NCI-H774 (cell line): ENCODE measurements at regions not wholly inside any gene's neighbourhood (a gene's known extent, or its start where the extent isn't known, plus 50 kb on each side); places are given as distances from the start of the nearest gene placed in this dataset.

Experiments
- DNase-seq: peaks from one replicate; lab custom pipeline; 2025; lab: John Stamatoyannopoulos, UW

DNA sequence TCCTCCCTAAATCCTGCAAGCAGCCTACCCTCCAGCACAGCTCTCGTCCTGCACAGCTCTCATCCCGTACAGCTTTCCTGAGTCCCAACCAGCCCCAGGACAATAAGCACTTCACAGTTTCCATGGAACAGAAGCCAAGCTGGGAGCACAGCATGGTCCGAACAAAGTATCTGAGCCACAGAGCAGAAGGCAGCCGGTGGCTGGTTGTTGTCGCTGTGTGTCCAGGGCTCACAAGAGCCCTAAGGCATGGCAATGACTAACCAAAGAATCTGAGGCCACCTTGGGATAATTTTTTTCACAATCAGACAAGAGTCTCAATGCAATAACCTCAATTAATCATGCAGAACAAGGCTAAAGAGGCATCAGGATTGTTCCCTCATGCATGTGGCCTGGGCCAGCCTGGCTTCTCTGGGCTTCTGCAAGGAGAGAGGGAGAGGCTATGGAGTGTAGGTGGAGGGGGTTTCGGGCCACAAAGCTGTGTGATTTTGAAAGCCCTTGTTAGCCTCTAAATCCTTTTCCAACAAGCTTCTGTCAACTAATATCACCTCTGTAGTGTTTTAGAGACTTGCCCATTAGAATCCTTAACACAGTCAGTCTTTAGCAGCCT, 323.4 kb downstream of the PIK3R1 start:
- no peak for DNase-seq

DNA sequence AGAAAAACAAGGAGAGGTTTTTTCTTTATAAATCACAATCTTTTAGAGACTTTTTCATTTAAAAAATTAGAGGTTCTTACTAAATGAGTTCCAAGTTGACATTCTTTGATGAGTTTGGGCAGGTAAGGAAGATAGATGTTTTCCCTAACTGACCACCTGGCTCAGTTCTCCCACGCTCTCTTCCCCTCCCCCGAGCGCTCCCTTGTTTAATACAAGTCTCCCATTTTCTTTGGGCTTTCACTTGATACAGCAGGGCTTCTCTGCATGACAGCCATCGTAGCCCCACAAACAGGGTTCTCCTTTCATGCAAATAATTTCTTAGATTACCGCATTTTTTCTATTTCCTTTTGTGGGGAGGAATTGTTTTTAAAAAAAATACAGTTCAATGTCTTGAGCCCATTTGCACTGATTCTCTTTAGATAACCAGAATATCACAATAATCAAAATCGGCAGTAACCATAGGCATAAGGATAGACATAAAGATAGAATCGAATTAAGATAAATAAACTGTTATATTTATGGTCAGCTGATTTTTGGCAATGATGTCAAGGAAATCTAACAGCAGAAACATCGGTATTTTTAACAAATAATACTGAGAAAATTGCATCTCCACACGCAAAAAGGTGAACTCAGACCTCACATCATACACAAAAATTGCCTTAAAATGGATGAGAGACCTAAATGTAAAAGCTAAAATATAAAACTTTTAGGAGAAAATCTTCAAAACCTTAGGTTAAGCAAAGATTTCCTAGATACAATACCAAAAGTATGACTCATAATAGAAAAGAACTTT, 325.4 kb downstream of the PIK3R1 start:
- no peak for DNase-seq

DNA sequence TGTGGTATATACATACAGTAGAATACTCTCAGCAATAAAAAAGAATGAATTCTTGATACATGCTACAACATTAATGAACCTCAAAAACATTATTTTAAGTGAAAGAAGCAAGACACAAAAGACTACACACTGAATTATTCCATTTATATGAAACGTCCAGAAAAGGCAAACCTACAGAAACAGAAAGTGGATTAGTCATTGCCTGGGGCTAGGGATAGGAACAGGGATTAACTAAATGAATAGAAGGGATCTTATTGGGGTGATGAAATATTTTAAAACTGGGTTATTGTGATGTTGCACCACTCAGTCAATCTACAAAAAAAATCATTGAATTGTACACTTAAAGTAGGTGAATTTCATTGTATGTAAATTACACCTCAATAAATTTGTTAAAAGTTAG, 326.7 kb downstream of the PIK3R1 start:
- no peak for DNase-seq

DNA sequence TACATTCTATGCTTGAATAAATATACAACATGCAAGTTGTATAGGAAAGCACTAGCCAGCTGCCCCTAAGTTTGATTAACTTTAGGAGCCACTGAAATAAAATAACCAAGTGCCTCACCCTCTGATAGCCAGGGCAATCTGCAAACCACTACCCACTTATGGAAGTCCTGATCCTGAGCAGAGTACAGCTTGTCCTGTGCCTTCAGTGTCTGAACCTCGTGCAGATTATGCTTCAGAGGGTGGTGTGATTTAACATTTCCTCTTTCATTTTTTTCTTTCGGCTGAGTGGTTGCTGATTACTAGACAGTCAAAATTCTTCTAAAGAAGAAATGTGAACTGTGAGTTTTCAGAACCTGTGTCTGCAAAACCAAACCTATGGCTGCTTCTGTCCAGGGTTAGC, 327.7 kb downstream of the PIK3R1 start:
- no peak for DNase-seq

DNA sequence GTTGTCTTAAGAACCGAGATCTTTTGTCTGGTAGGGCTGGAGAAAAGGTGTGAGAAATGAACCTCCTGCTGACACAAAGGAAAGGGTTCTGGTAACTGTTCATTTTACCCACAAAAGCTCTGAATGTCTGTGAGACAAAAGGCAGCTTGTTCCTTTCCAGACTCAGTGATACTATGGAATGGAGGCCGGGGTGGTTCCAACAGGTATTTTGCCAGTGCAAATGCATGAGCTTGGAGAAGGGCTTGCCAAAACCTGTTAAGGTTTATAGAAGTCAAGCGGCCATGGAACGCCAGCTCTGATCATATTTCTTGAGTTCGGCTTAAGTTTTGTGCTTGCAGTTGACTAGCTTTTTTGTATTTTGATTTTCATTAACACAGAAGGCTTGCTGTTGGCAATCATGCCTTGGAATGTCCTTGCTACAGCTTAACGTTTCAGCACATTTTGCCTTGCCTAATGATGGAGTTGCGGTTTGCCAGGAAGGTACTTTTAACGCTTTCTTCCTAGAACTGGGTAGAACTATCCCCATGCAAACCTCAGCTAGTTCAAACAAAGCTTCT, 328.6 kb downstream of the PIK3R1 start:
- DNase-seq = no peak

DNA sequence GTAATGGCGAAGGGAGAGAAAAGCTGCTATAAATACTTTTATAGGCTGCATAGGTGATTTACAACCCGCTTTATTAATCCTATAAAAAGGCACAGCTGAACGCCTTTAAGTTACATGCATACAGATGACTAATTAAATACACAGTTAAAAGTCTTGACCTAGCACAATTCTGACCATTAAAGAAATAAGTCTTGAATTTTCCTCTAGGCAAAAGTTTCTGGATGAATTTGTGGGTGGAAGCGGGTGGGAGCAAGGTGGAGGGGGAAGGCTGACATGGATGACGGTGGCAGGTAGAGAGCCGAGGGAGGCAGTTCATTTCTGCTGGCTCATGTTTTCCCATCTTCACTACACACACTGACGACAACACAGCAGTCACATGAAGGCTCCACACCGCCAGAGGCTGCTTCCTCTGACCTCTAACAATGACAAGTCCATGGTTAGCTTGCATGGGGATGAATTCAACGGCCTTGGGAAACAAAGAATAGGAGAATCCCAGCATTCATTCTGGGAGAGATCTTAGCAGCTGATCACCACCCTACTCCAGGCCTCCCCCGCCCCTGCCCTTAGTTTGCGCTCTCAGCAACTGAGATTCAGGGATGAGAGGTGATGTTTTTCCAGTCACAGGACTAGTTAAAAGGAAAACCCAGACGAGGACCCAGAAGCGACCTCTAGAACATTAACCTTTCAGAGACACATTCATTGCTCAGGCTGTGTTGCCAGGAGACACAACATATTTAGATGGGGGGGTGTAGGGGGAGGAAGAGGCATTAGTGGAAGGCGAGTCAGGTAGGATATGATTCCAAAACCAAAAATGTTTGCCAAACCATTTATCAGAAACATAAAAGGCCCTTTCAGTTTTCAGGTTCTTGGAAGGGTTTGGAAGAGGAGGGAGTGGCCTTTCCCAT, 329.3 kb downstream of the PIK3R1 start:
- no peak for DNase-seq

DNA sequence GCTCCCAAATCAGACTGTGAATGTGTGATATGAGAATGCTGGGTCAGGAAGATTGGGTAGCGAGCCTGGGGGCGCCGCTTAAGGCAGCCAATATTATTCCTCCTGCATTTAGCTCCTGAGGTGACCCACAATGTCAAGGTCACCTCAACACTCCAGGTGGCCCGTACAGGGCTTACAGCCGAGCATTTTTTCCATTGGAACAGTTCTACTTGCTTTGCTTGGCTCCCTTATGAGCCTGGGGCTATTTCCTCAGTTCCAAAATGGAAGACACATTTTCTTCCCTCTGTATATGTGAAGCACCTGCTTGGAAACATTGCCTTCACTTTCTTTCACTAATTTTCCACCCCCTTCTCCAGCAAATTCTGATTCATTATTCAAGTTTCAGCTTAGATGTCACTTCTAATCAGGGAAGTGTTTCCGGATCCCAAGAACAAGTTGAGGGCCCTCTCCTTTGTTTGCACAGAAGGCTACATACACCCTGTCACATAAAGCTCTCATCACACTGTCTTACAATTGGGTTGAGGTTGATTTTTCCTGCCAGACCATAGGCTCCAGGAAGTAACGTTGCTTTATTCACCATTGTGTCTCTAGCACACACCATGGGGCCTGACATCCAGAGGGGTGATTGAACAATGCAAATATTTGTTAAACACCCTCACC, 330.2 kb downstream of the PIK3R1 start:
- DNase-seq = no peak

DNA sequence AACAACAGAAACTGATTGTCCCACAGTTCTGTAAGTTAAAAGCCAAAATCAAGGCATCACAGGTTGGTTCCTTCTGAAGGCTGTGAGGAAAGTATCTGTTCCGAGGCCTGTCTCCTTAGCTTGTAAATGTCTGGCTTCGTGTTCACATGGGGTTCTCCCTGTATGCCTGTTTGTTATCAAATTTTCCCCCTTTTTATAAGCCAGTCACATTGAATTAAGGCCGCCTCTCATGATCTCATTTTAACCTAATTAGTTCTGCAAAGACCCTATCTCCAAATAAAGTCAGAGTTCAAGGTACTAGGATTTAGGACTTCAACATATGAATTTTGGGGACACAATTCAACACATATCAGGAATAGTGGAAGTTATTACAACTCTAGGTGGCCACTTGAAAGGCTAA, 331.5 kb downstream of the PIK3R1 start:
- DNase-seq = no peak

DNA sequence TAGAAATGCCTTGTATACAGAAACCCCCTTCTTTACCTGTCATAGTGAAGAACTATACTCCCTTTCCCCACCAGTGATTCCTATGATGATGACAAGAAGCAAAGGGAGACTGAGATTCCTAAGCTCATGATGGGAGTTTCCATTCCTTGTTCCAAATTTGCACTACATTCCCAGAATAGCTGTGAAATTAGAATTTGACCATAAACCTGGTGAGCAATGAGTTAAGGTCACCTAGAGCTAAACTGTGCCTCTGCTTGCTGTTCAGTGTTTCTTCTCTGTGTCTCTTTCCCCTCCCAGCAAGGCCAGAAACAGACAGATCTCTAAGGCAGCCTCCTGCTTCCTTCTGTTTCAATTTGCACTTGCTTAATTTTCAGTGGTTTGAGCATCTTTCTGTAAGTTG, 332.1 kb downstream of the PIK3R1 start:
- DNase-seq = no peak

DNA sequence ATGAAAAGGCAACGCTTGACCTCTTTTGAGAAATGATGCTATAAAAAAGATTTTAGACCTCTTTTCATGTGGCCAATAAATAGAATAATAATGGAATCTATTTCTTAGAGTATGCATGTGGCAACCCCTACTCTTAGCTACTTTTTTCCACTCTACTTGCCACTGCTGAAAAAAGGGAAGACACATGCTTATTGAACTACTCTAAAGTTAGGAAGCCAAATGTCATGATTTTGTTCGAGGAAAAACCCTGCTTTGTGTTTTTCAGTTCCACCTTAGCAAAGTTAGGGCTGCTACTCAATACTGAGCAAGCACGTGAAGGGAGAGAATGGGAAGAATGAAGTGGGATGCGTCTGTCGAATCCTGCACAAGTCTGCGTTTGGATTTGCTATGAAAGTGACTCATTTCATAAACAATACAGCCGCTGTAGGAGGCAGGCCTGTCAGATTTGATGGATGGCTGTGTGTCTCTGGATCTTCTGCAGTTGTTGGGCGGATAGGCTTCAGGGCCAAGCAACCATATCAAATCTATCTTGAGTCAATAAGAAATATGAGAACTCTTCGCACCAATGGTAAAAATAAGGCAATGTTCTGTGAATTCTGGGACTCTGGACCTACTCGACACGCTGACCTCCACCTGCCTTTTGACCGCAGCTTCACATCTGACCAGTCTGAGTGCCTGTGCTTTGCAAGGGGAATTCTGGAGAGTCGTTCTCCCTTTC, 333.6 kb downstream of the PIK3R1 start:
- DNase-seq = no peak

DNA sequence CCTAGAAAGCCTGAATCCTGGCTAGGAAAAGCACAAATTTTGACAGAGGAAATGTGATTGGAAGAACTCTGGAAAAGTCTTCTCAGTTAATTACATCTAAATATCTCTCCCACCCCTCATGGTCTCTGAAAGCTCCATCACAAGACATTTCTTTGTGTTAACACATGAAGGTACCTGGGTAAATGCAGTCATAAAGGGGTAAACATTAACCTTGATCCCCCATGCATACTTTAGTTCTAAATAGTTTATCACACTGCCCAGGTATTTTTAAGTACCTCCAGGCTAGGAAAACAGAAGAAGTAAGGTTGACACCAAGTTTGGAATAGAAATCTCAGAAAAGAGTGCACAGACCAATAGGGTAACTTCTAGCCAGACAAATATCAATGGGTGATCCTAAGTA, 334.5 kb downstream of the PIK3R1 start:
- no peak for DNase-seq

DNA sequence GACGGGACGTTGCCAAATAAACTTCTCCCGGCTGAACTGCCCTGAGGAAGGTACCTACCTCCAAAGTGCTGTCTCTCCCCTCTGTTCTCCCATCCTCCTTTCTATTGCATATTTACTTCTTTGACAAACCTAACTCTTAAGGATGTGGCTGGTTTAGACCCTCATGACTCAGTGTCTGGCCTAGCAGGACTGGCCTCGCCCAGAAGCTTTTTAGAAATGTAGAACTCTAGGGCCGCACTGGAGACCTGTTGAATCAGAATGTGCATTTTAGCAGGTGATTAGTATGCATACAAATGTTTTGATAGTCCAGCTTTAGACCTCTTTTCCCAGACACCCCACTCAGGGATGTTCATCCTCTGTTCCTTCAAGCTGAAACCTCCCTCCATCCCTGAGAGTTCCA, 335.9 kb downstream of the PIK3R1 start:
- no peak for DNase-seq

DNA sequence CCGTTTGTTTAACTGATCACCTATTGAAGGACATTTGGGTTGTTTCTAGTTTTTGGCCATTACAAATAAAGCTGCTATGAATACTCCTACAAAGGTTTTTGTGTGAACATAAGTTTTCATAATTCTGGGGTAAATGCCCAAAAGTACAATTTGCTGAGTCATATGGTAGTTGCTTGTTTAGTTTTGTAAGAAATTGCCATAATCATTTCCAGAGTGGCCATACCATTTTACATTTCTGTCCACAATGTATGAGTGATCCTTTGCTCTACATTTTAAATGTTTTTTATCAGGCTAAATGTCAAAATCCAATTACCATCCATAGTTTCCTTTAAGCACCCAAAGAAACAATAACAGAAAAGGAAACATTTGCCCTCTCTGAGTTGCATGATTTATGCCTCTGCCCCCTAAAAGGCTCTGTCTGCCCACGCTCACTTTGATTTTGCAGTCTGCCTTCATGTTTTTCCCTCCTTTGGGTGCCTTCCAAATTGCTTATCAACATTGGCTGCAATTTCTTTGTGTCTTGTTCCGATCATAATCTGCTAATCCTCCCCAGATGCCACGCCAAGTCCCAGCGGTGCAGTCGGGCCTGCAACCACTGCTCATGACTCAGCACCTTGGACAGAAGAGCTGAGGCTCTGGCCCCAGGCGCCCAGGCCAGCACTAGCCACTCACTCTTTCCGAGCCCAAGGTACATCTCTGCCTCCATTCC, 339.2 kb downstream of the PIK3R1 start:
- DNase-seq = no peak

DNA sequence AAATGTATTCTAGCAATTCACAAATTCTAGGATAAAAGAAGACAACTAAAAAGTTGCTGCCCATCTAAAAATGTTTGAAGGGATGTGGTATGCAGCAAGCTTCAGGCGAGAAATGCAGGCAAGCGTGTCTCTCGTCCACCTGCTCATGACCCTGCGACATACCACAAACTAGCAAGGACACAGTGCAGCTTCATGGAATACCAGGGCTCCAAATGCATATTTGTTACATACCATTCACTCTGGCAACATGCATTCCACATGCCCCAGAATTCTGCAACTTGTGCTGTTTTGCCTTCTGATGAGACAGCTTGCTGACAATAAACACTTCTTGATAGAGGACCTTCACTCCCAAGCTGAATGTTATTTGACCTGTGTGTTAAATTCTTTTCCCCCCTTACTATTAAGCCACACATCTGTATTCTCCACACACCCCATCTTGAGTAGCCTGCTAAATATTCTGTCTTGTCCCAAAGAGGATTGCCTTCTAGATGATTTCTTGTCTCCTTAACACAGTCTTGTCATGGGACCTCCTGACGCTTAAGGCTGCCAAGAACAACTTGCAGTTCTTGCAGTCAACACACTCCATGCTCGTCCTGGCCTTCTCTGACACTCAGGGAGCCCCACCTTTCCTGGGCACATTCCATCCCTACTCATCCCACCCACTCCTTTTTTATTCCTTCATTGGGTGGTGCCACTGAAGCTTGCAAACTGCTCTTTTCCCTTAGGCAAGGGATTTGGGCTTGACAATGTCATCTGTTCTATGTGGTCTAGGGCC, 340.5 kb downstream of the PIK3R1 start:
- DNase-seq = no peak

DNA sequence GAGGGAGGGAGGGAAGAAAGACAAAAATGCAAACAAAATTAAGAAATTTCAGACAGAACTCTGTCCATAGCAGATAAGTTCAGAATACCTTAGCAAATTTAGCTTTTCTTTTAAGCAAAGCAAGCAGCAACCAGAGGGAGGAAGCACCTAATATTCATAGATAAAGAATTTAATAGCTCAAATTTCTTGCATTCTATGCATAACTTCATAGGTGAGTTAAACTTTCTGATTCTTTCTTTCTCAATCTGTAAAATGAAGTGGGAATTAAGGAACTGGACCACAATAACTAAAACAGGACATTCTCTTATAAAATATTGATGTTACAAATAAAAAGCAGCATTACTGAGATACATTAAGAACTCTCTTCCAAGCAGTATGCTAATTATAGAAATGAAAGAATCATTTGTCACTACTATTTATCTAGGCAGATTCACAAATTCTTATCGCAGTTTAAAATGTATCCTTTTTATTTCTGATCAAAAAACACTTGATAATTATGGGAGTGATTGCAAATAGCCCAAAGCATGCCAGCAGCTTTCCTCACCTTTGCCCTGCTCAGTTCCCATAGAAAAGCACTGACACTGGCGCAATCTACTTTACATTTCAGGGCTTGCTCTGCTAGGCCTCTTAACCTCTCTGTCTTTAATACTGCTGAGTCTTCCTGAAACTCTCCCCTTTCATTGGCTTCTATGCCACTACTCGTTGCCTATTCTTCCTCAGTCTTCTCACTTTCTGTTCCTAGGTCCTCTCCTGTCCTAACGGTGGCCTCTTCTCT, 341.8 kb downstream of the PIK3R1 start:
- no peak for DNase-seq

DNA sequence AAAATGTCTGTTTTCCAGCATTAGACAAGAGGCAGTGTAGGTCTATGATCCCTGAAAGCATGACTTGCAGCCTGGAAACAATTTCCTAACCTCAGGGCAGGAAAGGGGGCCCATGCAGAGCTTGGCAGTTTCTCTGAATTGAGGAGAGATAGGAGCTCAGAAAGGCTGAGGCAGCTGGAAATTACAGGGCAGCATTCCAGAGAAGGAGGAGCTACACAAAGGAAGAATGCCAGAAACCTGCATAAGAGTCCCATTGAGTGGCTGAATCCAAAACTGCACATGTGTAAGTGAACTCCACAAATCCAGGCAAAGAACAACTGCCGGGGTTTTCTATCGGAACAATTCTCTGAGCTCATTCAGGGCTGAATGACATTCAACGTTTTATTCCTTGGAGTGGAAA, 346.8 kb downstream of the PIK3R1 start:
- DNase-seq = no peak

DNA sequence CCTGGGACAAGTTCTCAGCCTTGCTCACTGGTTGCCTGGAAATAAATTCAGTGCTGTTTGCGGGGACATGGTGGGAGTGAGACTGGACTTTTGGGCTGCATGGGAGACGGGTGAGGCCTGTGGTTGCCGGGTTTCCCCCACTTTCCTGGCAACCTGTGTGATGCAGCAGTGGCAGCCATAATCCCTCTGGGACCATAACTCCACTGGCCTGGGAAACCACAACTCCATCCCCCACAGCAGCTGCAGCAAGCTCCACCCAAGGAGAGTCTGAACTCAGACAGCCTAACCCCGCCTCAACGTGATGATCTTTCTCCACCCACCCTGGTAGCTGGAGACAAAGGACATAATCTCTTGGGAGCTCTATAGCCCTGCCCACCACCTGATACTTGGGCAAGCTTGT, 349.9 kb downstream of the PIK3R1 start:
- DNase-seq = no peak

DNA sequence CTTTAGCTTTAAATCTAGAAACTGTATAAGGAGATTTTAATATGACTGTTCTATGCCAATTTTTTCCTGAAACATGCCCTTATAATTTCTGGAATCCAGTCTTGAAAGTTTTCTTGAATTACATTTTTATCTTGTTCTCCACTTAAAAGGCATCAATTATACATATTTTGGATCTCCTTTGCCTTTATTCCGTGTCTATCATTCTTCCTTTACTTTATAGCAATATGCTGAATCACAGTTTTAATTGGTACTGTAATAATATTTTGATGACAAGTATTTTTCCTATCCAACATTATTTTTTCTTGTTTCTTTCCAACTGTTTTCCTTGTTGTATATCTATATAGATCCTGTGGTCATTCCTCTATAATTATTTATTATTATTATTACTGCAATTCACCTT, 361.2 kb downstream of the PIK3R1 start:
- DNase-seq = no peak

DNA sequence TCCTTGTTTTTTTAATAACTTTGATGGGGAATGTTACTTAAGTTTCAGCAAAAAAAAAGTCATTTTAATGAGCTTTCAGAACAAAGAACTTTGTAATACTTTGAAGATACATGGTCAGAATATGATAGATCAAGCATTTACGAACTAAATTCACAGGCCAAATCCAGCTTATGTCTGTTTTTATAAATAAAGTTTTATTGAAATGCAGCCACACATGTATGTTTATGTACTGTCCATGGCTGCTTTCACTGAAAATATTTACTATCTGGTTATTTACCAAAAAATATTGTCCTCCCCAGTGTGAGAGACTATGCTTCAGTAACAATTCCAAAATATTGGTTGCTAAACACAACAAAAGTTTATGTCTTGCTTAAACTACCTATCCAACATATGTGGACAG, 366.7 kb downstream of the PIK3R1 start:
- DNase-seq = no peak
